H54 (cell line): ENCODE measurements at regions not wholly inside any gene's neighbourhood (a gene's known extent, or its start where the extent isn't known, plus 50 kb on each side); places are given as distances from the start of the nearest gene placed in this dataset.

Experiments
- DNase-seq: peaks from one replicate; pipeline ENCODE4 v3.0.0; 2011; ENCODE audit warnings: low spot score, mixed read lengths; ENCODE audit not compliant: insufficient read length
- FAIRE-seq: peaks from 3 replicates; lab custom pipeline; 2011; peaks lifted over from hg19 to GRCh38; lab: Jason Lieb, UNC
- POLR2A ChIP-seq: IDR thresholded peaks from 2 replicates; pipeline ENCODE4 v1.6.1; 2011; ENCODE audit warnings: low read depth, mild to moderate bottlenecking, low read length

GRCh38 chr2:39521876-39522517 lies 84.9 kb upstream of the MAP4K3 start:
- FAIRE-seq: no peak
- no peak for DNase-seq
- TF ChIP-seq POLR2A: no peak

GRCh38 chr2:39522518-39522877 lies 85.4 kb upstream of the MAP4K3 start:
- DNase-seq (no peak), FAIRE-seq (no peak)
- no peak for TF ChIP-seq POLR2A

- peak; percentile 89 for FAIRE-seq
- DNase-seq: peak; percentile 38
- no peak for TF ChIP-seq POLR2A
Observed at GRCh38 chr2:39523308-39524044, 86.4 kb upstream of the MAP4K3 start.

GRCh38 chr2:39524061-39524460 lies 87.0 kb upstream of the MAP4K3 start:
- no peak for TF ChIP-seq POLR2A
- DNase-seq (no peak), FAIRE-seq (no peak)

GRCh38 chr2:39524756-39525635 lies 87.9 kb upstream of the MAP4K3 start:
- FAIRE-seq (no peak), DNase-seq (no peak)
- no peak for TF ChIP-seq POLR2A

- no peak for TF ChIP-seq POLR2A
- DNase-seq (no peak), FAIRE-seq (no peak)
Observed at GRCh38 chr2:39525636-39526412, 88.7 kb upstream of the MAP4K3 start.

- no peak for FAIRE-seq
- no peak for DNase-seq
- TF ChIP-seq POLR2A: no peak
Observed at GRCh38 chr2:39528701-39529100, 91.6 kb upstream of the MAP4K3 start.

- DNase-seq (no peak), FAIRE-seq (no peak)
- no peak for TF ChIP-seq POLR2A
Observed at GRCh38 chr2:39529836-39530235, 92.8 kb upstream of the MAP4K3 start.

GRCh38 chr2:39530411-39530866 lies 93.4 kb upstream of the MAP4K3 start:
- no peak for DNase-seq
- FAIRE-seq: no peak
- TF ChIP-seq POLR2A: no peak

GRCh38 chr2:39531220-39531777 lies 94.2 kb upstream of the MAP4K3 start:
- DNase-seq (no peak), FAIRE-seq (no peak)
- TF ChIP-seq POLR2A: no peak

GRCh38 chr2:39532933-39533332 lies 95.8 kb upstream of the MAP4K3 start:
- DNase-seq (no peak), FAIRE-seq (no peak)
- TF ChIP-seq POLR2A: no peak

- DNase-seq: no peak
- peak; percentile 48 for FAIRE-seq
- TF ChIP-seq POLR2A: no peak
Observed at GRCh38 chr2:39534095-39534711, 97.1 kb upstream of the MAP4K3 start.
